SK-N-SH (cell line): ENCODE measurements at regions not wholly inside any gene's neighbourhood (a gene's known extent, or its start where the extent isn't known, plus 50 kb on each side); places are given as distances from the start of the nearest gene placed in this dataset.

Source experiments
- CTCF ChIA-PET: fragments of 300-600, 350-600 bp; formaldehyde crosslinking; extraction: SDS; loops from one replicate; lab custom pipeline; 2021; lab: Yijun Ruan, JAX
- POLR2A ChIA-PET: fragments of 350-600 bp; sonication (Branson Sonifier 250); formaldehyde crosslinking; extraction: SDS; loops from one replicate; lab custom pipeline; 2020; ENCODE audit warnings: antibody characterized with exemption, inconsistent platforms; lab: Yijun Ruan, JAX
- DNase-seq: peaks from one replicate; pipeline ENCODE4 v3.0.0; 2012
- H2AFZ ChIP-seq: fragments of 200-600 bp; sonication (generic); 2 replicates; pipeline ENCODE4 v1.8.1; 2016; ENCODE audit warnings: antibody characterized with exemption, mild to moderate bottlenecking, low read depth
- H3F3A ChIP-seq: fragments of 200-600 bp; sonication (generic); replicated peaks from 2 replicates; pipeline ENCODE3; 2016; ENCODE audit warnings: antibody characterized with exemption, mild to moderate bottlenecking; ENCODE audit not compliant: insufficient read depth
- H3K27ac ChIP-seq, 2 experiments: fragments of 200-500 bp in 1 of 2; fragments of 200-600 bp in 1 of 2; sonication (Bioruptor generic) in 1 of 2; sonication (generic), shearing (Covaris generic) in 1 of 2; 2 replicates each; pipeline versions ENCODE4 v1.5.1 to v1.6.1; 2014 to 2016; ENCODE audit warnings: low read depth in 2 of 2, inconsistent platforms in 1 of 2, low read length in 1 of 2, mild to moderate bottlenecking in 1 of 2, mixed read lengths in 1 of 2
- H3K27me3 ChIP-seq: fragments of 200-600 bp; sonication (generic), shearing (Covaris generic); 2 replicates; pipeline ENCODE4 v1.6.1; 2016; ENCODE audit warnings: mixed run types; ENCODE audit not compliant: insufficient read depth
- H3K36me3 ChIP-seq, 2 experiments: fragments of 200-500 bp in 1 of 2; fragments of 200-600 bp in 1 of 2; sonication (Bioruptor generic) in 1 of 2; sonication (generic) in 1 of 2; replicated peaks in 1 of 2; 2 replicates each; pipeline versions ENCODE3 to v1.5.1; 2014 to 2016; ENCODE audit warnings: low read length in 1 of 2, mild to moderate bottlenecking in 1 of 2; ENCODE audit not compliant: insufficient read depth in 2 of 2, control insufficient read depth in 1 of 2
- H3K4me1 ChIP-seq, 2 experiments: fragments of 200-500 bp in 1 of 2; fragments of 200-600 bp in 1 of 2; sonication (Bioruptor generic) in 1 of 2; sonication (generic), shearing (Covaris generic) in 1 of 2; 2 replicates each; pipeline versions ENCODE4 v1.5.1 to v1.6.1; 2014 to 2016; ENCODE audit warnings: low read depth in 1 of 2, low read length in 1 of 2, mixed run types in 1 of 2; ENCODE audit not compliant: insufficient read depth in 2 of 2, control insufficient read depth in 1 of 2
- H3K4me2 ChIP-seq: fragments of 200-600 bp; sonication (generic), shearing (Covaris generic); 2 replicates; pipeline ENCODE4 v1.6.1; 2017; ENCODE audit warnings: mixed run types
- H3K4me3 ChIP-seq, 2 experiments: fragments of 200-500 bp in 1 of 2; fragments of 200-600 bp in 1 of 2; sonication (Bioruptor generic) in 1 of 2; sonication (generic), shearing (Covaris generic) in 1 of 2; 2 replicates each; pipeline versions ENCODE4 v1.5.1 to v1.8.1; 2014 to 2016; ENCODE audit warnings: low read depth in 2 of 2, inconsistent platforms in 1 of 2, low read length in 1 of 2, mild to moderate bottlenecking in 1 of 2, mixed read lengths in 1 of 2, moderate library complexity in 1 of 2
- H3K79me2 ChIP-seq: fragments of 200-600 bp; sonication (generic); 2 replicates; pipeline ENCODE4 v1.8.1; 2017; ENCODE audit warnings: mild to moderate bottlenecking; ENCODE audit not compliant: insufficient read depth
- H3K9ac ChIP-seq: fragments of 200-600 bp; sonication (generic); 2 replicates; pipeline ENCODE4 v1.6.1; 2017; ENCODE audit warnings: mixed run types
- H3K9me2 ChIP-seq: fragments of 200-600 bp; sonication (generic); 2 replicates; pipeline ENCODE4 v1.6.1; 2017; ENCODE audit warnings: mixed run types
- H3K9me3 ChIP-seq: fragments of 200-600 bp; sonication (generic); 2 replicates; pipeline ENCODE4 v1.6.1; 2017; ENCODE audit warnings: mixed run types, mild to moderate bottlenecking, moderate library complexity
- H4K20me1 ChIP-seq: fragments of 200-600 bp; sonication (generic); 2 replicates; pipeline ENCODE4 v1.6.1; 2017; ENCODE audit warnings: mild to moderate bottlenecking, mixed run types; ENCODE audit not compliant: insufficient read depth
- EZH2phosphoT487 ChIP-seq: fragments of 200-600 bp; sonication (generic); IDR thresholded peaks from 2 replicates; pipeline ENCODE4 v1.6.1; 2017; ENCODE audit warnings: low read depth, mixed run types, mild to moderate bottlenecking, antibody characterized with exemption, moderate library complexity, borderline replicate concordance
- FOXJ3 ChIP-seq: sonication (generic); formaldehyde crosslinking; IDR thresholded peaks from 2 replicates; pipeline ENCODE4 v1.5.1; 2020; ENCODE audit warnings: mild to moderate bottlenecking, missing genetic modification reagents
- NRF1 ChIP-seq: IDR thresholded peaks from 2 replicates; pipeline ENCODE4 v1.6.1; 2012; ENCODE audit warnings: low read depth, mild to moderate bottlenecking, low read length
- POLR2AphosphoS5 ChIP-seq: IDR thresholded peaks from 2 replicates; pipeline ENCODE4 v1.6.1; 2012; ENCODE audit warnings: low read depth, low read length
- REST ChIP-seq: IDR thresholded peaks from 2 replicates; pipeline ENCODE4 v1.6.1; 2012; ENCODE audit warnings: mild to moderate bottlenecking, low read depth, low read length, moderate library complexity
- YY1 ChIP-seq: IDR thresholded peaks from 2 replicates; pipeline ENCODE4 v1.4.0; 2012; ENCODE audit warnings: low read depth, mild to moderate bottlenecking
- WGBS: methylation state at CpG from one replicate; pipeline ENCODE4 v1.1.6; 2017; ENCODE audit warnings: low lambda C conversion rate; 5-methylcytosine and 5-hydroxymethylcytosine counted together
- TF ChIP-seq, protein P1 (sequence below): fragments of 150-350 bp; IDR thresholded peaks from 2 replicates; pipeline ENCODE4 v1.6.1; 2016; ENCODE audit warnings: mild to moderate bottlenecking, low read depth, low read length
- TF ChIP-seq, protein P2 (sequence below): IDR thresholded peaks from 2 replicates; pipeline ENCODE4 v1.4.0; 2012; ENCODE audit warnings: low read depth, borderline replicate concordance
- TF ChIP-seq, protein P3 (sequence below): fragments of 200-600 bp; sonication (generic); IDR thresholded peaks from 2 replicates; pipeline ENCODE4 v1.6.1; 2017; ENCODE audit warnings: antibody characterized with exemption, mild to moderate bottlenecking, moderate library complexity
- TF ChIP-seq, protein P4 (sequence below): IDR thresholded peaks from 2 replicates; pipeline ENCODE4; 2012

GRCh38 chr1:168803806-168804510 is 75.0 kb upstream of the DPT start:
- no peak overlapping the region for H3K4me2 ChIP-seq
- H4K20me1 ChIP-seq, result no peaks in the 10 kb centered on the region
- no peaks in the 10 kb centered on the region for H3K36me3 ChIP-seq
- no peak overlapping the region for H3K9ac ChIP-seq
- H3K27me3 ChIP-seq, result no peaks in the 10 kb centered on the region
- no peaks in the 10 kb centered on the region for H3K9me3 ChIP-seq
- H2AFZ ChIP-seq, result no peak overlapping the region
- TF ChIP-seq POLR2AphosphoS5, result no peak
- TF ChIP-seq, protein P1, sequence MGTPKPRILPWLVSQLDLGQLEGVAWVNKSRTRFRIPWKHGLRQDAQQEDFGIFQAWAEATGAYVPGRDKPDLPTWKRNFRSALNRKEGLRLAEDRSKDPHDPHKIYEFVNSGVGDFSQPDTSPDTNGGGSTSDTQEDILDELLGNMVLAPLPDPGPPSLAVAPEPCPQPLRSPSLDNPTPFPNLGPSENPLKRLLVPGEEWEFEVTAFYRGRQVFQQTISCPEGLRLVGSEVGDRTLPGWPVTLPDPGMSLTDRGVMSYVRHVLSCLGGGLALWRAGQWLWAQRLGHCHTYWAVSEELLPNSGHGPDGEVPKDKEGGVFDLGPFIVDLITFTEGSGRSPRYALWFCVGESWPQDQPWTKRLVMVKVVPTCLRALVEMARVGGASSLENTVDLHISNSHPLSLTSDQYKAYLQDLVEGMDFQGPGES, result no peak
- no peak for TF ChIP-seq EZH2phosphoT487
- H3K27ac ChIP-seq, result no peak overlapping the region
- no peak for DNase-seq
- ChIA-PET POLR2A (no interaction called here), CTCF (interaction anchor here (0.5 kb wide), 1 partner anchor 199 kb away, joined by 3 read pairs; no protein-coding TSS in a partner anchor)
- no peaks in the 10 kb centered on the region for H3K79me2 ChIP-seq
- no peak overlapping the region for H3K4me3 ChIP-seq
- H3K4me1 ChIP-seq, result peaks cover 0 to 4% of the 10 kb centered on the region in 2 experiments; a peak in 1 of 4 replicates
- 90% methylated on average over 7 of the region's 7 CpGs for WGBS
- no peaks in the 10 kb centered on the region for H3F3A ChIP-seq
- no peaks in the 10 kb centered on the region for H3K9me2 ChIP-seq

GRCh38 chr1:168806952-168807351 is 77.9 kb upstream of the DPT start:
- ChIA-PET CTCF (no interaction called here), POLR2A (no interaction called here)
- no peak overlapping the region for H3K9ac ChIP-seq

More at GRCh38 chr1:168806952-168807351, 77.9 kb upstream of the DPT start:
- H3K36me3 ChIP-seq, result no peaks in the 10 kb centered on the region
- H3K9me3 ChIP-seq, result no peaks in the 10 kb centered on the region
- no peaks in the 10 kb centered on the region for H3F3A ChIP-seq
- H3K4me2 ChIP-seq, result no peak overlapping the region
- H3K9me2 ChIP-seq, result no peaks in the 10 kb centered on the region
- WGBS, result 89% methylated on average over 2 of the region's 2 CpGs
- H3K27me3 ChIP-seq, result no peaks in the 10 kb centered on the region
- H3K4me1 ChIP-seq, result peaks cover 0 to 4% of the 10 kb centered on the region in 2 experiments; a peak in 1 of 4 replicates
- no peak for DNase-seq
- no peak overlapping the region for H2AFZ ChIP-seq
- H3K27ac ChIP-seq, result no peak overlapping the region
- no peak overlapping the region for H3K4me3 ChIP-seq
- TF ChIP-seq POLR2AphosphoS5 (no peak), REST (no peak), FOXJ3 (no peak), EZH2phosphoT487 (no peak), NRF1 (no peak), YY1 (no peak)
- TF ChIP-seq, protein P2, sequence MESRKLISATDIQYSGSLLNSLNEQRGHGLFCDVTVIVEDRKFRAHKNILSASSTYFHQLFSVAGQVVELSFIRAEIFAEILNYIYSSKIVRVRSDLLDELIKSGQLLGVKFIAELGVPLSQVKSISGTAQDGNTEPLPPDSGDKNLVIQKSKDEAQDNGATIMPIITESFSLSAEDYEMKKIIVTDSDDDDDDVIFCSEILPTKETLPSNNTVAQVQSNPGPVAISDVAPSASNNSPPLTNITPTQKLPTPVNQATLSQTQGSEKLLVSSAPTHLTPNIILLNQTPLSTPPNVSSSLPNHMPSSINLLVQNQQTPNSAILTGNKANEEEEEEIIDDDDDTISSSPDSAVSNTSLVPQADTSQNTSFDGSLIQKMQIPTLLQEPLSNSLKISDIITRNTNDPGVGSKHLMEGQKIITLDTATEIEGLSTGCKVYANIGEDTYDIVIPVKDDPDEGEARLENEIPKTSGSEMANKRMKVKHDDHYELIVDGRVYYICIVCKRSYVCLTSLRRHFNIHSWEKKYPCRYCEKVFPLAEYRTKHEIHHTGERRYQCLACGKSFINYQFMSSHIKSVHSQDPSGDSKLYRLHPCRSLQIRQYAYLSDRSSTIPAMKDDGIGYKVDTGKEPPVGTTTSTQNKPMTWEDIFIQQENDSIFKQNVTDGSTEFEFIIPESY, result no peak
- TF ChIP-seq, protein P3, sequence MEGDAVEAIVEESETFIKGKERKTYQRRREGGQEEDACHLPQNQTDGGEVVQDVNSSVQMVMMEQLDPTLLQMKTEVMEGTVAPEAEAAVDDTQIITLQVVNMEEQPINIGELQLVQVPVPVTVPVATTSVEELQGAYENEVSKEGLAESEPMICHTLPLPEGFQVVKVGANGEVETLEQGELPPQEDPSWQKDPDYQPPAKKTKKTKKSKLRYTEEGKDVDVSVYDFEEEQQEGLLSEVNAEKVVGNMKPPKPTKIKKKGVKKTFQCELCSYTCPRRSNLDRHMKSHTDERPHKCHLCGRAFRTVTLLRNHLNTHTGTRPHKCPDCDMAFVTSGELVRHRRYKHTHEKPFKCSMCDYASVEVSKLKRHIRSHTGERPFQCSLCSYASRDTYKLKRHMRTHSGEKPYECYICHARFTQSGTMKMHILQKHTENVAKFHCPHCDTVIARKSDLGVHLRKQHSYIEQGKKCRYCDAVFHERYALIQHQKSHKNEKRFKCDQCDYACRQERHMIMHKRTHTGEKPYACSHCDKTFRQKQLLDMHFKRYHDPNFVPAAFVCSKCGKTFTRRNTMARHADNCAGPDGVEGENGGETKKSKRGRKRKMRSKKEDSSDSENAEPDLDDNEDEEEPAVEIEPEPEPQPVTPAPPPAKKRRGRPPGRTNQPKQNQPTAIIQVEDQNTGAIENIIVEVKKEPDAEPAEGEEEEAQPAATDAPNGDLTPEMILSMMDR, result no peak
- TF ChIP-seq, protein P4, sequence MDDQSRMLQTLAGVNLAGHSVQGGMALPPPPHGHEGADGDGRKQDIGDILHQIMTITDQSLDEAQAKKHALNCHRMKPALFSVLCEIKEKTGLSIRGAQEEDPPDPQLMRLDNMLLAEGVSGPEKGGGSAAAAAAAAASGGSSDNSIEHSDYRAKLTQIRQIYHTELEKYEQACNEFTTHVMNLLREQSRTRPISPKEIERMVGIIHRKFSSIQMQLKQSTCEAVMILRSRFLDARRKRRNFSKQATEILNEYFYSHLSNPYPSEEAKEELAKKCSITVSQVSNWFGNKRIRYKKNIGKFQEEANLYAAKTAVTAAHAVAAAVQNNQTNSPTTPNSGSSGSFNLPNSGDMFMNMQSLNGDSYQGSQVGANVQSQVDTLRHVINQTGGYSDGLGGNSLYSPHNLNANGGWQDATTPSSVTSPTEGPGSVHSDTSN, result no peak
- no peaks in the 10 kb centered on the region for H3K79me2 ChIP-seq
- no peaks in the 10 kb centered on the region for H4K20me1 ChIP-seq
